Left lung (tissue), 4 donors: ENCODE measurements at regions not wholly inside any gene's neighbourhood (a gene's known extent, or its start where the extent isn't known, plus 50 kb on each side); places are given as distances from the start of the nearest gene placed in this dataset.

Experiments
- ATAC-seq: fragments of 200-7000 bp; cut with Tn5 transposase; one replicate; pipeline ENCODE4 v1.9.1; 2020; ENCODE audit warnings: moderate library complexity
- DNase-seq, 4 donors: peaks; one replicate each; pipeline ENCODE4 v3.0.0-alpha.2; 2013 to 2020
- H3K27ac ChIP-seq, 2 donors: fragments of 200-600 bp; sonication (generic) in 1 of 2; one replicate each; pipeline versions ENCODE4 v1.5.0 to v1.8.0; 2020 to 2021
- H3K27me3 ChIP-seq, 2 donors: fragments of 200-600 bp; sonication (generic) in 1 of 2; one replicate each; pipeline versions ENCODE4 v1.5.0 to v1.8.0; 2020 to 2021
- H3K36me3 ChIP-seq, 2 donors: fragments of 200-600 bp; sonication (generic) in 1 of 2; one replicate each; pipeline versions ENCODE4 v1.5.0 to v1.8.0; 2020 to 2021
- H3K4me1 ChIP-seq, 2 donors: fragments of 200-600 bp; one replicate each; pipeline ENCODE4 v1.8.0; 2021
- H3K4me3 ChIP-seq, 2 donors: fragments of 200-600 bp; sonication (generic) in 1 of 2; one replicate each; pipeline versions ENCODE4 v1.5.0 to v1.8.0; 2020 to 2021; ENCODE audit warnings: mild to moderate bottlenecking in 1 of 2
- H3K9me3 ChIP-seq, 2 donors: fragments of 200-600 bp; sonication (generic) in 1 of 2; one replicate each; pipeline versions ENCODE4 v1.5.0 to v1.8.0; 2020 to 2021
- intact Hi-C, 2 donors: fragments of 100-400 bp; cut with DNase I; formaldehyde crosslinking; loops; one replicate each; pipeline versions ENCODE4 v1.11.2 to v1.14.2; 2022
- TF ChIP-seq, protein P1 (sequence below), 2 donors: fragments of 200-600 bp; sonication (generic) in 1 of 2; IDR thresholded peaks; one replicate each; pipeline versions ENCODE4 v1.5.0 to v1.8.0; 2021; ENCODE audit warnings: antibody characterized with exemption in 2 of 2
- donor health status: DM: no; HTN: yes; CAD: no.
- donor health status: DM: no; HTN: no; CAD: no.

DNA sequence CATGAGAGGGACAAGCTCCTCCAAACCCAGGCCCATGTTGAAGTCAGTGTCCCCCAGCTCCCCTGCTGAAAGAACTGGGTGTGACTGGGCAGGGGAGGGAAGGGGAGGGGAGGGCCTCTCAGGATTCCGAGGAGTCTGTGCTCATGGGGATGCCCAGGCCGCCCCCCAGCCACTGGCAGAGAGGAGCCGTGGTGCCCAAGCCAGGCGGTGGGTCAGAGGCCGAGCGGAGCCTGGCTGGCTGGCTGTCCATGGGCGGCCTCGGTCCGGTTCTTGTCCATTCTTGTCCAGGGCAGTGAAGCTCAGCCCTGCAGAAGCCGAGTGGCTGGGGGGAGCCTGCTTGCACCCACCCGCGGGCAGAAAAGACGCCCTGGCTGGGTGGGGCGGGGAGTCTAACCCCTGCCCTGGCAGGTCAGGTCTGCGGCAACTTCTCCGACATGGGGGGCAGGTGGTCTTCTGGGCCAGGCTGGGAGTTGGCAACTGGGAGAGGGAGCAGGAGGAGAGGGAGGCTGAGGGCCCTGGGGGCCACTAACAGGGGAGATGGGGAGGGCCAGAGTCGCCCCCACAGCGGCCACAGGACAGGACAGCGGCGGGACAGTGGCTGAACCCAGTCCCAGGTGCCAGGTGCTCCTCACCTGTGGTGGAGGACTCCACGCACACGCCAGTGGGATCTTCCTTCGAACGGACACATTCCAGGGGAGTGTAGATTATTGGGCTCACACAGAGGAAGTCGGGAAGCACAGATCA is 54.1 kb downstream of the FOXL3 start:
- no peak overlapping the region for H3K27ac ChIP-seq
- peak in 1 of 4 donors; percentile 71 for DNase-seq
- TF ChIP-seq, protein P1, sequence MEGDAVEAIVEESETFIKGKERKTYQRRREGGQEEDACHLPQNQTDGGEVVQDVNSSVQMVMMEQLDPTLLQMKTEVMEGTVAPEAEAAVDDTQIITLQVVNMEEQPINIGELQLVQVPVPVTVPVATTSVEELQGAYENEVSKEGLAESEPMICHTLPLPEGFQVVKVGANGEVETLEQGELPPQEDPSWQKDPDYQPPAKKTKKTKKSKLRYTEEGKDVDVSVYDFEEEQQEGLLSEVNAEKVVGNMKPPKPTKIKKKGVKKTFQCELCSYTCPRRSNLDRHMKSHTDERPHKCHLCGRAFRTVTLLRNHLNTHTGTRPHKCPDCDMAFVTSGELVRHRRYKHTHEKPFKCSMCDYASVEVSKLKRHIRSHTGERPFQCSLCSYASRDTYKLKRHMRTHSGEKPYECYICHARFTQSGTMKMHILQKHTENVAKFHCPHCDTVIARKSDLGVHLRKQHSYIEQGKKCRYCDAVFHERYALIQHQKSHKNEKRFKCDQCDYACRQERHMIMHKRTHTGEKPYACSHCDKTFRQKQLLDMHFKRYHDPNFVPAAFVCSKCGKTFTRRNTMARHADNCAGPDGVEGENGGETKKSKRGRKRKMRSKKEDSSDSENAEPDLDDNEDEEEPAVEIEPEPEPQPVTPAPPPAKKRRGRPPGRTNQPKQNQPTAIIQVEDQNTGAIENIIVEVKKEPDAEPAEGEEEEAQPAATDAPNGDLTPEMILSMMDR (IDR thresholded peaks at IDR 0.05), result no peak
- no peaks in the 10 kb centered on the region for H3K9me3 ChIP-seq
- H3K4me3 ChIP-seq, result no peak overlapping the region
- H3K27me3 ChIP-seq, result no peaks in the 10 kb centered on the region
- ATAC-seq, result no peak
- H3K4me1 ChIP-seq, result no peaks in the 10 kb centered on the region
- intact Hi-C loops, result no loop called here
- no peaks in the 10 kb centered on the region for H3K36me3 ChIP-seq

DNA sequence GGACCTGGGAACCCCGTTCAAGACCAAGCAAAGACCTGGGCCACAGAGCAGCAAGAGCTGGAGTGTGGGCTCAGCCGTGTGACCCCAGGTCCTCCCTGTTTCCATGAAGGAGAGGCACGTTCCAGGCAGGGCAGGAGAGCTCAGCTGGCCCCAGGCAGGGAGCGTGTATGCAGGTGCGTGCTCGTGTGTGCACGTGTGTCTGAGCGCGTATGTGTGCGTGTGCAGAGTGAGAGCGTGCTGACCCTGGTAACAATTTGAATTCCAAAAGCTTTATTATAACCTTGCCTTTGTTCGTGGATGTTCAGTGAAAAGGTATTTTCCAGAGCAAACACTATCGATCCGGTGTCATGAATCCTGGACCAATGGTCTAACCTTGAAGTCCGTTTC is 54.6 kb downstream of the FOXL3 start:
- no peaks in the 10 kb centered on the region for H3K27me3 ChIP-seq
- no peak overlapping the region for H3K4me3 ChIP-seq
- DNase-seq (peak in 1 of 4 donors; percentile 65), ATAC-seq (no peak)
- H3K36me3 ChIP-seq, result no peaks in the 10 kb centered on the region
- intact Hi-C loops, result no loop called here
- H3K27ac ChIP-seq, result no peak overlapping the region
- H3K4me1 ChIP-seq, result no peaks in the 10 kb centered on the region
- TF ChIP-seq, protein P1 (IDR thresholded peaks at IDR 0.05), result no peak
- no peaks in the 10 kb centered on the region for H3K9me3 ChIP-seq

DNA sequence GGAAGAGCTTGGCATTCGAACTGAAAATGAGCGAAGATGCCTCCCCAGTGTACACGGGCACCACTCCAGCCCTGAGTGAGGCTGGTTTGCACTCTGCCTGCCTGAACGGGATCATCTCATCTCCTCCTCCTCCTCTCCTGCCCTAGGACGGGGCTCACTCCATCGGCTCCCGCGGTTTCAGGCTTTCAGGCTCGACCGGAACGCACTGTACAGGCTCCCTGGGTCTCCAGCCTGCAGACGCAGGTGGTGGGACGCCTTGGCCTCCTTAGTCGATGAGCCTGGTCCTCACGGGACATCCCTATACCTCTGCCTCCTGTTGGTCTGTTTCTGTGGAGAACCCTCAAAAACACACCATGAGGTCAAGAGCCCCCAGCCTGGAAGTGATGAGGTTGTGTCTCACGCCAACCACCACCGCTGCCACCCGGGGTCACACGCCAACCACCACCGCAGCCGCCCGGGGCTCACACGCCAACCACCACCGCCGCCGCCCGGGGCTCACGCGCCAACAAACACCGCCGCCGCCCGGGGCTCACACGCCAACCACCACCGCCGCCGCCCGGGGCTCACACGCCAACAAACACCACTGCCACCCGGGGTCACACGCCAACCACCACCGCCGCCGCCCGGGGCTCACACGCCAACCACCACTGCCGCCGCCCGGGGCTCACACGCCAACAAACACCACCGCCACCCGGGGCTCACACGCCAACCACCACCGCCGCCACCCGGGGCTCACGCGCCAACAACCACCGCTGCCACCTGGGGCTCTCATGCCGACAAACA is 56.3 kb downstream of the FOXL3 start:
- Histone ChIP-seq H3K36me3 (no peaks in the 10 kb centered on the region), H3K9me3 (no peaks in the 10 kb centered on the region), H3K27me3 (peaks cover 0 to 3% of the 10 kb centered on the region in 2 donors), H3K27ac (no peak overlapping the region), H3K4me1 (no peaks in the 10 kb centered on the region), H3K4me3 (no peak overlapping the region)
- ATAC-seq (no peak), DNase-seq (peak in 1 of 4 donors; percentile 62)
- TF ChIP-seq, protein P1 (IDR thresholded peaks at IDR 0.05), result no peak
- intact Hi-C loops, result no loop called here

DNA sequence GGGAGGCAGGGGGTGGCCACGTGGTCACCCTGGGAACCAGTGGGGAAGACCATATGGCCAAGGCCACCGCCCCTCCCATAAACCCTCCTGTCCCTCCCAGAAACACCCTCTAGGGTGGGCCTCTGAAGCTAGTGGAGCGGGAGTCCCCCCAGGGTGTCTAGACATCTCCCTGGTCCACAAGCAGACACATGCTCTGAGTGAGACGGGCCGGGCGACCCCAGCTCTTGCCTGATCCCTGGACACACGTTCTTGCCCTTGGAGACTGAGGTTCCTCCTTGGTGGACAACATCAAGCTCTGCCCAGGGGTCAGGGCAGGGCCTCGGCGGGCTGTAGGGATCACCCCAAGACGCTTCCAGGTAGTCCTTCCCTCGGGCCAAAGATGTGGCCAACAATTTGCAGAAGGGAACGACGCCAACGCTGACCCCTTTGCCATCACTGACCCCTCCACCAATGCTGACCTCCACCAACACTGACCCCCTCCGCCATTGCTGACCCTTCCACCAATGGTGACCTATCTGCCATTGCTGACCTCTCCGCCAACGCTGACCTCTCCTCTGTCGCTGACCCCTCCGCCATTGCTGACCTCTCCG is 57.1 kb downstream of the FOXL3 start:
- DNase-seq (peak in 1 of 4 donors; percentile 66), ATAC-seq (no peak)
- Histone ChIP-seq H3K4me1 (peaks cover 0 to 4% of the 10 kb centered on the region in 2 donors), H3K27me3 (peaks cover 0 to 10% of the 10 kb centered on the region in 2 donors), H3K27ac (no peak overlapping the region), H3K4me3 (no peak overlapping the region), H3K36me3 (no peaks in the 10 kb centered on the region), H3K9me3 (no peaks in the 10 kb centered on the region)
- intact Hi-C loops, result no loop called here
- TF ChIP-seq, protein P1 (IDR thresholded peaks at IDR 0.05), result no peak
